GM12874 (cell line): ENCODE measurements at regions not wholly inside any gene's neighbourhood (a gene's known extent, or its start where the extent isn't known, plus 50 kb on each side); places are given as distances from the start of the nearest gene placed in this dataset.

Source experiments
- CTCF ChIP-seq: IDR thresholded peaks from 2 replicates; pipeline ENCODE4 v1.5.1; 2011; ENCODE audit warnings: low read depth, mild to moderate bottlenecking, control low read depth, low read length, moderate library complexity; ENCODE audit not compliant: insufficient read depth

GRCh38 chr5:53170746-53171349 is 61.3 kb upstream of the MOCS2 start:
- TF ChIP-seq CTCF = peak; percentile 35; the same call in 1 of the 2 replicates

GRCh38 chr5:53172630-53173029 is 63.1 kb upstream of the MOCS2 start:
- no peak for TF ChIP-seq CTCF

- no peak for TF ChIP-seq CTCF
These were observed 63.5 kb upstream of the MOCS2 start for GRCh38 chr5:53173083-53173482.

GRCh38 chr5:53178830-53179229 is 69.3 kb upstream of the MOCS2 start:
- no peak for TF ChIP-seq CTCF

- no peak for TF ChIP-seq CTCF
These were observed 70.1 kb upstream of the MOCS2 start for GRCh38 chr5:53179691-53180090.

- TF ChIP-seq CTCF = no peak
These were observed 71.0 kb upstream of the MOCS2 start for GRCh38 chr5:53180538-53180937.

GRCh38 chr5:53180991-53181390 is 71.4 kb upstream of the MOCS2 start:
- TF ChIP-seq CTCF = no peak
